COLO829 (cell line): ENCODE measurements at regions not wholly inside any gene's neighbourhood (a gene's known extent, or its start where the extent isn't known, plus 50 kb on each side); places are given as distances from the start of the nearest gene placed in this dataset.

ENCODE experiments used
- DNase-seq: peaks from one replicate; pipeline ENCODE4 v3.0.0; 2012; ENCODE audit warnings: low spot score

DNA sequence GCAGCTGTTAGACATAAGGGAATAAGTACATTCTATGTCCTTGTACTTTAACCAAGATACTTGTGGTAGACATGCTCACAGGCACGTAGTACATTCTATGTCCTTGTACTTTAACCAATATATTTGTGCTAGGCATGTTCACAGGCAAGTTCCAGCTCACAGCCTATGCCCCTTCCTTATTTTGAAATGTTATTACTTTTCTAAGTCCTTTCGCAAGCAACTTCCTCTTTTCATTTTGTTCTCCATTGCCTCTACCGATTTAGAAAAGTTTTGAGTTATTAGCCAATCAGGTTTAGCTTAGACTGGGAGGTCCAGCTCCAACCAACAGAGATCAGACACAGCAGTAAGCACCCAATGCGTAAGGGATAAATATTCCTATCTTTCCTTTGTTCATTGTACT lies 60.1 kb upstream of the NUDT7 start:
- DNase-seq: no peak

DNA sequence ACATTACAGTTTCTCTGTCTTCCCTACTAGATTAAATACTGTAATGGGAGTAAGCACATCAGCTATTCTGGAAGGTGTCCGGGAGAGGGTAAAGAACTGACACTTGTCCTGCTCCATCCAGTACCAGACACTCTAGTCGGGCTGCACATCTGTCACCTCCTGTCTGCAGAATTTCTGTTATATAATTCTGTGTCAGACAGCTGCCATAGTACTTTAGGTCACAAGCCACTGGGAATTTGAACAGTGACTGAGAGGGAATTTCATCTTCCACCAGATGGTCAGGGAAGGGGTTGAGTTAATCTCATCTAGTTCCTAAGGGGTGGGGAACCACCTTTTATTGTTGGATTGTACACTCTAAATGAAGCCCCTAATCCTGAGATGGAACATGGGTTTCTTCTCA lies 58.6 kb upstream of the NUDT7 start:
- no peak for DNase-seq

DNA sequence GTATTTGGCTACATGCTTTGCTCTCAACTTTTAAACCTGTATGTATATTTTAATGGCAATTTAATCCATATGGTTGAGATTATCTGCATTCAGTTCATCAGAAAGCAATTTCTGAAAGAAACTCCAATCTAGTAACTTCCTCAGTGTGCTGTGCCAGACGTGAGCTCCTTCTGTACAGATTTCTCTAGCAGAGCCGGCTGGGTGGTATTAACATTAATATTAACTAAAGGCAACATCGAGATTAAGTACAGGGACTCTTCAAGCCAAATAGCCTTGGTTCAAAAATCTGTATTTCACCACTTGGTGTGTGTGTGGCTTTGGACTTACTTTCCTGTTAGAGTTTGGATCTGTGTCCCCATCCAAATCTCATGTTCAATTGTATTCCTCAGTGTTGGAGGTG lies 55.5 kb upstream of the NUDT7 start:
- no peak for DNase-seq

DNA sequence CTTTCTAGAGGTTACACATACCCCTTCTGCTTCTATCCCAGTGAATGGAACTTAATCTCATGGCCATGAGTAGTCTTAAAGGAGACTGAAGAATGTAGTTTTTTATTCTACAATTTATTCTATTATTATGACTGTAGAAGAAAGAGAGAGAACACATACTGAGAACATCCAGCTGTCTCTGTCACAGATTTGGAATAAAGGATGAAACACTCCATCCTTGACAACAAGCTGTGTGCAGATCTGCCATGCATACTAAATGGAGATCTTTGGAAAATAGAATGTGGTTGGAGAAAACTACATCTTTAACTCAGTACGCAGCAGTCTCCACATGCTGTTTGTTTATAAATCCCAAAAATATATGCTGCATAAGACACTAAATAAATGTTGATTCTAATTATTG lies 54.1 kb upstream of the NUDT7 start:
- DNase-seq: no peak

DNA sequence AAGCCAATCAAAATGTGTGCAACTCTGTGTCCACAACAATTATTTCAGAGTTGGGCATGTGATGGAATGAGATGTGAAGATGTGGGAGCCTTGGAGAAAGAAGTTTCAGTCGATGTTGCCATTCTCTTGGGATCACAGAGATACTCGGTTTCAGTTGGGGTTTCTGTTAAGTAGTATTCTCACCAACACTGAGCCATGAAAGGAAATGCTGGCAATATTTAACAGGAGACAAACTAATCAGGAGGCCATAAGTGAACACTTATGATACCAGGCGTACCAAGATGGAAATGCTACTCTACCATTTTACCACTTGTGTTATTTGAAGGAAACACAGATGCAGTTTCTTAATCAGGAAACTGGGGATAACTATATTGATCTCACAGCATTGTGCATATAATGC lies 53.3 kb upstream of the NUDT7 start:
- DNase-seq: no peak
